HFFc6 (cell line): ENCODE measurements at regions not wholly inside any gene's neighbourhood (a gene's known extent, or its start where the extent isn't known, plus 50 kb on each side); places are given as distances from the start of the nearest gene placed in this dataset.
A peak's percentile ranks its signal among the peaks of the same experiment; 100 is the strongest.
"Not testable (repeated sequence)": the region's sequence is repeated elsewhere in the genome, so short reads cannot be mapped to it uniquely, and the experiment has no call there.

Experiments used
- DNase-seq: peaks from one replicate; pipeline ENCODE4 v3.0.0-alpha.2; 2018
- H3K27ac Mint-ChIP-seq: 2 replicates; pipeline ENCODE4 v1.8.0; 2020; ENCODE audit warnings: mild to moderate bottlenecking, mixed read lengths
- H3K27me3 Mint-ChIP-seq: 2 replicates; pipeline ENCODE4 v1.8.0; 2021; ENCODE audit warnings: mild to moderate bottlenecking, moderate library complexity, mixed read lengths; ENCODE audit not compliant: insufficient read depth
- H3K36me3 Mint-ChIP-seq: 2 replicates; pipeline ENCODE4 v1.8.0; 2021; ENCODE audit warnings: low read depth, mixed read lengths
- H3K4me1 Mint-ChIP-seq: 2 replicates; pipeline ENCODE4 v1.8.0; 2020; ENCODE audit warnings: low read depth, mixed read lengths
- H3K4me3 Mint-ChIP-seq: 2 replicates; pipeline ENCODE4 v1.8.0; 2020; ENCODE audit warnings: mild to moderate bottlenecking, moderate library complexity, mixed read lengths
- H3K9me3 Mint-ChIP-seq: 2 replicates; pipeline ENCODE4 v1.8.0; 2020; ENCODE audit warnings: mild to moderate bottlenecking, mixed read lengths
- CTCF ChIP-seq: fragments of 200-600 bp; sonication (generic); IDR thresholded peaks from 2 replicates; pipeline ENCODE4 v1.5.0; 2021; ENCODE audit warnings: antibody characterized with exemption, mild to moderate bottlenecking

- H3K4me3 Mint-ChIP-seq = no peak overlapping the region
Observed at GRCh38 chr2:221961561-221961960, 337.2 kb downstream of the PAX3 start.

GRCh38 chr2:221958224-221958623, 340.6 kb downstream of the PAX3 start:
- Mint-ChIP-seq H3K9me3 (no peaks in the 10 kb centered on the region; the same call in 1 of the 2 replicates), H3K36me3 (no peaks in the 10 kb centered on the region), H3K4me1 (no peaks in the 10 kb centered on the region), H3K27me3 (no peaks in the 10 kb centered on the region; the same call in 1 of the 2 replicates), H3K27ac (no peak overlapping the region), H3K4me3 (no peak overlapping the region)
- DNase-seq = no peak
- TF ChIP-seq CTCF = no peak

More at GRCh38 chr2:221961561-221961960, 337.2 kb downstream of the PAX3 start:
- no peak for TF ChIP-seq CTCF
- Mint-ChIP-seq H3K36me3 (no peaks in the 10 kb centered on the region), H3K27ac (no peak overlapping the region), H3K4me1 (no peaks in the 10 kb centered on the region), H3K27me3 (peaks cover 2% of the 10 kb centered on the region; the same call in 1 of the 2 replicates), H3K9me3 (no peaks in the 10 kb centered on the region)
- DNase-seq = no peak

GRCh38 chr2:221948076-221948475, 350.7 kb downstream of the PAX3 start:
- TF ChIP-seq CTCF = no peak
- Mint-ChIP-seq H3K27me3 (no peaks in the 10 kb centered on the region; the same call in 1 of the 2 replicates), H3K27ac (no peak overlapping the region), H3K36me3 (no peaks in the 10 kb centered on the region), H3K9me3 (peaks cover 8% of the 10 kb centered on the region), H3K4me1 (no peaks in the 10 kb centered on the region; the same call in 1 of the 2 replicates), H3K4me3 (no peak overlapping the region)
- DNase-seq = no peak

- not testable (repeated sequence) for H3K4me1 Mint-ChIP-seq, H3K27me3 Mint-ChIP-seq, H3K27ac Mint-ChIP-seq, H3K36me3 Mint-ChIP-seq, H3K4me3 Mint-ChIP-seq, DNase-seq
- H3K9me3 Mint-ChIP-seq = peaks cover 14% of the 10 kb centered on the region
Observed at GRCh38 chr2:221944452-221944851, 354.3 kb downstream of the PAX3 start.

- Mint-ChIP-seq H3K9me3 (peaks cover 23% of the 10 kb centered on the region), H3K27me3 (no peaks in the 10 kb centered on the region), H3K27ac (no peak overlapping the region), H3K4me3 (no peak overlapping the region), H3K36me3 (no peaks in the 10 kb centered on the region), H3K4me1 (no peaks in the 10 kb centered on the region; the same call in 1 of the 2 replicates)
- DNase-seq = peak; percentile 12
- TF ChIP-seq CTCF = no peak
Observed at GRCh38 chr2:221943076-221943810, 355.6 kb downstream of the PAX3 start.

GRCh38 chr2:221931251-221931991, 359.3 kb upstream of the EPHA4 start:
- Mint-ChIP-seq H3K36me3 (no peaks in the 10 kb centered on the region), H3K4me1 (no peaks in the 10 kb centered on the region), H3K4me3 (no peak overlapping the region), H3K27me3 (no peaks in the 10 kb centered on the region), H3K27ac (no peak overlapping the region), H3K9me3 (peaks cover 21% of the 10 kb centered on the region; the same call in 1 of the 2 replicates)
- no peak for DNase-seq
- no peak for TF ChIP-seq CTCF
